ENCODE measurements at regions not wholly inside any gene's neighbourhood (a gene's known extent, or its start where the extent isn't known, plus 50 kb on each side); places are given as distances from the start of the nearest gene placed in this dataset.

- no peaks in the 10 kb centered on the region for H3K36me3 ChIP-seq (ENCODE audit: control insufficient read depth, low read depth, low read length)
- no peak overlapping the region for H3K9ac ChIP-seq (ENCODE audit: low read length)
- no peaks in the 10 kb centered on the region for H3K4me1 ChIP-seq (ENCODE audit: control insufficient read depth, low read depth, low read length)
- no peaks in the 10 kb centered on the region for H3K27me3 ChIP-seq (ENCODE audit: control insufficient read depth, insufficient read depth, low read length)
- no peak overlapping the region for H3K4me3 ChIP-seq (ENCODE audit: low read length)
- no peaks in the 10 kb centered on the region for H3K9me3 ChIP-seq (ENCODE audit: control insufficient read depth, low read depth, low read length)
- H3K27ac ChIP-seq (ENCODE audit: low read length), result no peak overlapping the region
These were observed 1415.1 kb upstream of the PRMT6 start for GRCh38 chr1:105641407-105641806.

GRCh38 chr1:105652109-105652508 is 1404.4 kb upstream of the PRMT6 start:
- Histone ChIP-seq H3K27me3 (ENCODE audit: control insufficient read depth, insufficient read depth, low read length) (no peaks in the 10 kb centered on the region), H3K4me1 (ENCODE audit: control insufficient read depth, low read depth, low read length) (no peaks in the 10 kb centered on the region), H3K9me3 (ENCODE audit: control insufficient read depth, low read depth, low read length) (no peaks in the 10 kb centered on the region), H3K9ac (ENCODE audit: low read length) (no peak overlapping the region), H3K36me3 (ENCODE audit: control insufficient read depth, low read depth, low read length) (no peaks in the 10 kb centered on the region), H3K27ac (ENCODE audit: low read length) (no peak overlapping the region), H3K4me3 (ENCODE audit: low read length) (no peak overlapping the region)

GRCh38 chr1:105655032-105655431 is 1401.4 kb upstream of the PRMT6 start:
- no peaks in the 10 kb centered on the region for H3K27me3 ChIP-seq (ENCODE audit: control insufficient read depth, insufficient read depth, low read length)
- H3K27ac ChIP-seq (ENCODE audit: low read length), result no peak overlapping the region
- H3K4me3 ChIP-seq (ENCODE audit: low read length), result no peak overlapping the region
- H3K4me1 ChIP-seq (ENCODE audit: control insufficient read depth, low read depth, low read length), result no peaks in the 10 kb centered on the region
- H3K36me3 ChIP-seq (ENCODE audit: control insufficient read depth, low read depth, low read length), result no peaks in the 10 kb centered on the region
- H3K9ac ChIP-seq (ENCODE audit: low read length), result no peak overlapping the region
- no peaks in the 10 kb centered on the region for H3K9me3 ChIP-seq (ENCODE audit: control insufficient read depth, low read depth, low read length)

- Histone ChIP-seq H3K4me1 (ENCODE audit: control insufficient read depth, low read depth, low read length) (no peaks in the 10 kb centered on the region), H3K36me3 (ENCODE audit: control insufficient read depth, low read depth, low read length) (no peaks in the 10 kb centered on the region), H3K4me3 (ENCODE audit: low read length) (no peak overlapping the region), H3K9me3 (ENCODE audit: control insufficient read depth, low read depth, low read length) (no peaks in the 10 kb centered on the region), H3K27ac (ENCODE audit: low read length) (no peak overlapping the region), H3K27me3 (ENCODE audit: control insufficient read depth, insufficient read depth, low read length) (no peaks in the 10 kb centered on the region), H3K9ac (ENCODE audit: low read length) (no peak overlapping the region)
These were observed 1392.0 kb upstream of the PRMT6 start for GRCh38 chr1:105664495-105664894.

- Histone ChIP-seq H3K9ac (ENCODE audit: low read length) (no peak overlapping the region), H3K27ac (ENCODE audit: low read length) (no peak overlapping the region), H3K27me3 (ENCODE audit: control insufficient read depth, insufficient read depth, low read length) (no peaks in the 10 kb centered on the region)
These were observed 1378.1 kb upstream of the PRMT6 start for GRCh38 chr1:105678334-105678733.

GRCh38 chr1:105684714-105685113 is 1371.8 kb upstream of the PRMT6 start:
- H3K9ac ChIP-seq (ENCODE audit: low read length), result no peak overlapping the region

More at GRCh38 chr1:105678334-105678733, 1378.1 kb upstream of the PRMT6 start:
- H3K4me1 ChIP-seq (ENCODE audit: control insufficient read depth, low read depth, low read length), result no peaks in the 10 kb centered on the region
- H3K4me3 ChIP-seq (ENCODE audit: low read length), result no peak overlapping the region
- no peaks in the 10 kb centered on the region for H3K36me3 ChIP-seq (ENCODE audit: control insufficient read depth, low read depth, low read length)
- no peaks in the 10 kb centered on the region for H3K9me3 ChIP-seq (ENCODE audit: control insufficient read depth, low read depth, low read length)

GRCh38 chr1:105686026-105686425 is 1370.4 kb upstream of the PRMT6 start:
- Histone ChIP-seq H3K27me3 (ENCODE audit: control insufficient read depth, insufficient read depth, low read length) (no peaks in the 10 kb centered on the region), H3K9ac (ENCODE audit: low read length) (no peak overlapping the region), H3K27ac (ENCODE audit: low read length) (no peak overlapping the region)

More at GRCh38 chr1:105684714-105685113, 1371.8 kb upstream of the PRMT6 start:
- Histone ChIP-seq H3K4me3 (ENCODE audit: low read length) (no peak overlapping the region), H3K9me3 (ENCODE audit: control insufficient read depth, low read depth, low read length) (no peaks in the 10 kb centered on the region), H3K27me3 (ENCODE audit: control insufficient read depth, insufficient read depth, low read length) (no peaks in the 10 kb centered on the region), H3K36me3 (ENCODE audit: control insufficient read depth, low read depth, low read length) (no peaks in the 10 kb centered on the region), H3K4me1 (ENCODE audit: control insufficient read depth, low read depth, low read length) (no peaks in the 10 kb centered on the region), H3K27ac (ENCODE audit: low read length) (no peak overlapping the region)

GRCh38 chr1:105686874-105687690 is 1369.4 kb upstream of the PRMT6 start:
- no peak overlapping the region for H3K27ac ChIP-seq (ENCODE audit: low read length)
- H3K9ac ChIP-seq (ENCODE audit: low read length), result no peak overlapping the region
- no peak overlapping the region for H3K4me3 ChIP-seq (ENCODE audit: low read length)
- no peaks in the 10 kb centered on the region for H3K9me3 ChIP-seq (ENCODE audit: control insufficient read depth, low read depth, low read length)
- no peaks in the 10 kb centered on the region for H3K27me3 ChIP-seq (ENCODE audit: control insufficient read depth, insufficient read depth, low read length)
- H3K36me3 ChIP-seq (ENCODE audit: control insufficient read depth, low read depth, low read length), result no peaks in the 10 kb centered on the region
- no peaks in the 10 kb centered on the region for H3K4me1 ChIP-seq (ENCODE audit: control insufficient read depth, low read depth, low read length)

More at GRCh38 chr1:105686026-105686425, 1370.4 kb upstream of the PRMT6 start:
- Histone ChIP-seq H3K4me3 (ENCODE audit: low read length) (no peak overlapping the region), H3K4me1 (ENCODE audit: control insufficient read depth, low read depth, low read length) (no peaks in the 10 kb centered on the region), H3K9me3 (ENCODE audit: control insufficient read depth, low read depth, low read length) (no peaks in the 10 kb centered on the region), H3K36me3 (ENCODE audit: control insufficient read depth, low read depth, low read length) (no peaks in the 10 kb centered on the region)

GRCh38 chr1:105700723-105701122 is 1355.8 kb upstream of the PRMT6 start:
- H3K27ac ChIP-seq (ENCODE audit: low read length), result no peak overlapping the region
- H3K36me3 ChIP-seq (ENCODE audit: control insufficient read depth, low read depth, low read length), result no peaks in the 10 kb centered on the region
- peaks cover 4% of the 10 kb centered on the region for H3K4me1 ChIP-seq (ENCODE audit: control insufficient read depth, low read depth, low read length)
- no peaks in the 10 kb centered on the region for H3K27me3 ChIP-seq (ENCODE audit: control insufficient read depth, insufficient read depth, low read length)
- H3K4me3 ChIP-seq (ENCODE audit: low read length), result no peak overlapping the region
- H3K9ac ChIP-seq (ENCODE audit: low read length), result no peak overlapping the region
- no peaks in the 10 kb centered on the region for H3K9me3 ChIP-seq (ENCODE audit: control insufficient read depth, low read depth, low read length)

GRCh38 chr1:105724286-105724685 is 1332.2 kb upstream of the PRMT6 start:
- H3K27ac ChIP-seq (ENCODE audit: low read length), result no peak overlapping the region
- no peaks in the 10 kb centered on the region for H3K4me1 ChIP-seq (ENCODE audit: control insufficient read depth, low read depth, low read length)
- H3K36me3 ChIP-seq (ENCODE audit: control insufficient read depth, low read depth, low read length), result no peaks in the 10 kb centered on the region
- H3K9me3 ChIP-seq (ENCODE audit: control insufficient read depth, low read depth, low read length), result no peaks in the 10 kb centered on the region
- no peaks in the 10 kb centered on the region for H3K27me3 ChIP-seq (ENCODE audit: control insufficient read depth, insufficient read depth, low read length)
- H3K9ac ChIP-seq (ENCODE audit: low read length), result no peak overlapping the region
- H3K4me3 ChIP-seq (ENCODE audit: low read length), result no peak overlapping the region

- Histone ChIP-seq H3K4me1 (ENCODE audit: control insufficient read depth, low read depth, low read length) (no peaks in the 10 kb centered on the region), H3K27me3 (ENCODE audit: control insufficient read depth, insufficient read depth, low read length) (no peaks in the 10 kb centered on the region), H3K9ac (ENCODE audit: low read length) (no peak overlapping the region), H3K27ac (ENCODE audit: low read length) (no peak overlapping the region), H3K4me3 (ENCODE audit: low read length) (no peak overlapping the region), H3K9me3 (ENCODE audit: control insufficient read depth, low read depth, low read length) (no peaks in the 10 kb centered on the region), H3K36me3 (ENCODE audit: control insufficient read depth, low read depth, low read length) (no peaks in the 10 kb centered on the region)
These were observed 1325.8 kb upstream of the PRMT6 start for GRCh38 chr1:105730701-105731100.

- Histone ChIP-seq H3K27me3 (ENCODE audit: control insufficient read depth, insufficient read depth, low read length) (no peaks in the 10 kb centered on the region), H3K9ac (ENCODE audit: low read length) (no peak overlapping the region), H3K4me3 (ENCODE audit: low read length) (no peak overlapping the region), H3K9me3 (ENCODE audit: control insufficient read depth, low read depth, low read length) (no peaks in the 10 kb centered on the region), H3K4me1 (ENCODE audit: control insufficient read depth, low read depth, low read length) (no peaks in the 10 kb centered on the region), H3K36me3 (ENCODE audit: control insufficient read depth, low read depth, low read length) (no peaks in the 10 kb centered on the region), H3K27ac (ENCODE audit: low read length) (no peak overlapping the region)
These were observed 1320.1 kb upstream of the PRMT6 start for GRCh38 chr1:105736349-105736748.

Measured in iPS-18a (cell line).